ENCODE measurements at regions not wholly inside any gene's neighbourhood (a gene's known extent, or its start where the extent isn't known, plus 50 kb on each side); places are given as distances from the start of the nearest gene placed in this dataset.

DNA sequence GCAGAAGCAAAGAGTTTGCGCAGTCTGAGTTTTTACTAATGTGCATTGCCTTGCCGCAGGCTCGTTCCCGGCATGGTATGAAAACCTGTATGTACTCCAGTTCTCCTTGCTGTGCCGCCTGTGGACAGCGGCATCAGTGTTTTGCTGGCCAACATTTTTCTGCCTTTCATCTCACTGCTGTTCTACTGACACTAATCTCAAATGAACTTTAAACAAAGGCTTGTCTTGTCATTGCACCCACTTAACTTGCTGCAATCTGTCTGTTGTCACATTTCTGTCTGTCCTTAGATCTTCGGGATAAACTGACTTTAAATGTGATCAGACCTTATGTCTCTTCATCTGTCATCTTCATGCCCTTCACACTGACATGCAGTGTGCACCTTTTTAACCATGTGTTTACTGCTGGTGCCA, 71.7 kb upstream of the ZNRF2 start:
- 80 to 86% methylated on average over 7 of the region's 7 CpGs for WGBS, 2 donors
- no peak for DNase-seq
- no peaks in the 10 kb centered on the region for H3K27me3 ChIP-seq
- intact Hi-C loops (cut with DNase I; ENCODE audit: low total_unique reads): no loop called here
- TF ChIP-seq POLR2A (IDR thresholded peaks at IDR 0.05): no peak
- no peak for TF ChIP-seq CTCF (IDR thresholded peaks at IDR 0.05)
- no peaks in the 10 kb centered on the region for H3K36me3 ChIP-seq (ENCODE audit: low read depth, missing control alignments)
- no peaks in the 10 kb centered on the region for H3K4me1 ChIP-seq
- H3K9me3 ChIP-seq: no peaks in the 10 kb centered on the region
- H3K27ac ChIP-seq: no peak overlapping the region
- no peak overlapping the region for H3K4me3 ChIP-seq

GRCh38 chr7:30213637-30214036, 70.8 kb upstream of the ZNRF2 start:
- Histone ChIP-seq H3K27ac (no peak overlapping the region), H3K4me1 (no peaks in the 10 kb centered on the region), H3K9me3 (no peaks in the 10 kb centered on the region), H3K4me3 (no peak overlapping the region), H3K36me3 (ENCODE audit: low read depth, missing control alignments) (no peaks in the 10 kb centered on the region), H3K27me3 (no peaks in the 10 kb centered on the region)
- no peak for DNase-seq
- TF ChIP-seq CTCF (IDR thresholded peaks at IDR 0.05) (no peak), POLR2A (IDR thresholded peaks at IDR 0.05) (no peak)
- intact Hi-C loops (cut with DNase I; ENCODE audit: low total_unique reads): no loop called here

DNA sequence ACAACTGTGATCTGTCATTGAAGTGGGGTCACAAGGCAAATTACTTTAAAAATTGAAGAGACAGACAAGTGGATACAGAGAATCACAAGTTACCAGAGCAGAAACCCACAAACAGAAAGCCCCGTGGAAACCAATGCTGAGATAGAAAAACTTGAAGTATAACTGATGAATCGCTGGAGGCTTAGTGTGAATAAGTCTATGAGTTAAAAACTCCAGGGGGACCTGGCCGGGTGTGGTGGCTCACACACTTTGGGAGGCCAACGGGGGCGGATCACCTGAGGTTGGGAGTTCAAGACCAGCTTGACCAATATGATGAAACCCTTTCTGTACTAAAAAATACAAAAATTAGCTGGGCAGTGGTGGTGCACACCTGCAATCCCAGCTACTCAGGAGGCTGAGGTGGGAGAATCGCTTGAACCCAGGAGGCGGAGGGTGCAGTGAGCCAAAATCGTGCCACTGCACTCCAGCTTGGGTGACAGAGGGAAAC, 69.7 kb upstream of the ZNRF2 start:
- no peaks in the 10 kb centered on the region for H3K9me3 ChIP-seq

DNA sequence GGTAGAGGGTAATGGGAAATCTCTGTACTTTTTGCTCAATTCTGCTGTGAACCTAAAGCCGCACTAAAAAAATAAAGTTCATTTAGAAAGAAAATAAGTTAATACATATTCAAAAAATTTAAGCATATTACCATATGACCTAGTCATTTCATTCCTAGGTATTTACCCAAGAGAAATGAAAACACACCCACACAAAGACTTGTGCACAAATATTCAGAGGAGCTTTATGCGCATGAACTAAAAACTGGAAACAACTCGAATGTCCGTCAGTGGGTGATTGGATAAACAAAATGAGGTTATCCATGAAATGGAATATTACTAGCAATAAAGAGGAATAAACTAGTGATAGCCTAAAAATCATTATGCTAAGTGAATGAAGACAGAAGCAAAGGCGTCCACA, 62.6 kb upstream of the ZNRF2 start:
- Histone ChIP-seq H3K27ac (no peak overlapping the region), H3K27me3 (no peaks in the 10 kb centered on the region), H3K4me3 (no peak overlapping the region), H3K9me3 (no peaks in the 10 kb centered on the region), H3K4me1 (no peaks in the 10 kb centered on the region), H3K36me3 (ENCODE audit: low read depth, missing control alignments) (no peaks in the 10 kb centered on the region)
- intact Hi-C loops (cut with DNase I; ENCODE audit: low total_unique reads): no loop called here
- TF ChIP-seq CTCF (IDR thresholded peaks at IDR 0.05) (no peak), POLR2A (IDR thresholded peaks at IDR 0.05) (no peak)
- WGBS, 2 donors: 90 to 96% methylated on average over 5 of the region's 5 CpGs
- DNase-seq: no peak

More for the DNA sequence above, 69.7 kb upstream of the ZNRF2 start:
- H3K36me3 ChIP-seq (ENCODE audit: low read depth, missing control alignments): no peaks in the 10 kb centered on the region
- H3K27me3 ChIP-seq: no peaks in the 10 kb centered on the region
- H3K4me1 ChIP-seq: no peaks in the 10 kb centered on the region
- WGBS, 2 donors: 88 to 95% methylated on average over 8 of the region's 8 CpGs
- TF ChIP-seq CTCF (IDR thresholded peaks at IDR 0.05): no peak
- TF ChIP-seq POLR2A (IDR thresholded peaks at IDR 0.05): no peak
- intact Hi-C loops (cut with DNase I; ENCODE audit: low total_unique reads): no loop called here
- H3K27ac ChIP-seq: no peak overlapping the region
- DNase-seq: no peak
- no peak overlapping the region for H3K4me3 ChIP-seq

DNA sequence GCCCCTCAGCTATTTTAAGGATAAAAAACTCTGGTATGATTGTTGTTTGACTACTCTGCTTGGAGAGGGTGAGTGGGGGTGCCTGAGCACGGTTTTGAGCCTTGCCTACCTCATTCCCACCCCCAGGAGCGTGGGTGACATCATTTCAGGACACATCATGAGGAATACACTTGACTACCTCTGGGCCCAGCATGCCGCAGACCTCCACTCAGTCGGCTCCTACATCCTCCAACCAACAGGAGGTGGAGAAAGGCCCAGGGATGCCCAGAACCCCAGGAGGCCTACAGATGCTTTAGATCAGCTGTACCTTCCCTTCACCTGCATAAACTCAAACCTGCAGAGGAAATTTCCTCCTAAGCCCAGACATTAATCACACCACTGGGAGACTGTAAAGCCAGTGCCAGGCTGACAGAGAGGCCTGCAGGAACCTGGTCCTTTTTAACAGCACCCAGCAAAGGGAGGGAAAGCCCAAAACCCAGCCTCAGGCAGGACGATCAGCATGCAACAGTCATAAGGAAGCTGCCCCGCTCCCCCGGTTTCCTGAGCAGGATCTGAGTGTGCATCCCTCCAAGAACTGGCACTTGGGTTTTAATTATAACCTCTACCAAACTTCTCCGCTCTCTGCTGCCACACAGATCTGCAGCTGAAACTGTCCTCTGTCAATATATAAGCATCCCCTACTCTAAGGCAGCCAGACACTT, 61.7 kb upstream of the ZNRF2 start:
- intact Hi-C loops (cut with DNase I; ENCODE audit: low total_unique reads): no loop called here
- H3K4me3 ChIP-seq: no peak overlapping the region
- WGBS, 2 donors: 83 to 87% methylated on average over 6 to 8 of the region's 8 CpGs
- no peaks in the 10 kb centered on the region for H3K36me3 ChIP-seq (ENCODE audit: low read depth, missing control alignments)
- TF ChIP-seq CTCF (IDR thresholded peaks at IDR 0.05): no peak
- TF ChIP-seq POLR2A (IDR thresholded peaks at IDR 0.05): no peak
- no peaks in the 10 kb centered on the region for H3K27me3 ChIP-seq
- DNase-seq: no peak
- H3K9me3 ChIP-seq: no peaks in the 10 kb centered on the region
- no peak overlapping the region for H3K27ac ChIP-seq
- no peaks in the 10 kb centered on the region for H3K4me1 ChIP-seq

All from testis (tissue), 2 donors.